Smooth muscle cell (in vitro differentiated cells): ENCODE measurements at regions not wholly inside any gene's neighbourhood (a gene's known extent, or its start where the extent isn't known, plus 50 kb on each side); places are given as distances from the start of the nearest gene placed in this dataset.

Source experiments
- DNase-seq: peaks from one replicate; lab custom pipeline; 2025; ENCODE audit not compliant: unreplicated experiment; lab: John Stamatoyannopoulos, UW
- H2AFZ ChIP-seq: fragments of 200-600 bp; sonication (generic); 2 replicates; pipeline ENCODE4 v1.6.0; 2016; ENCODE audit warnings: antibody characterized with exemption, low read depth, mild to moderate bottlenecking
- H3F3A ChIP-seq: fragments of 200-600 bp; sonication (generic); 2 replicates; pipeline ENCODE4 v1.6.0; 2017; ENCODE audit warnings: antibody characterized with exemption, low read depth
- H3K27ac ChIP-seq: fragments of 200-600 bp; sonication (generic); 2 replicates; pipeline ENCODE4 v1.5.1; 2016; ENCODE audit warnings: low read depth, mild to moderate bottlenecking
- H3K27me3 ChIP-seq: fragments of 200-600 bp; sonication (generic); 2 replicates; pipeline ENCODE4 v1.6.1; 2016; ENCODE audit warnings: low read depth, mild to moderate bottlenecking
- H3K36me3 ChIP-seq: fragments of 200-600 bp; sonication (generic); 2 replicates; pipeline ENCODE4 v1.5.1; 2016; ENCODE audit warnings: low read depth
- H3K4me1 ChIP-seq: fragments of 200-600 bp; sonication (generic); 2 replicates; pipeline ENCODE4 v1.5.1; 2016; ENCODE audit warnings: low read depth
- H3K4me2 ChIP-seq: fragments of 200-600 bp; sonication (generic); 2 replicates; pipeline ENCODE4 v1.6.0; 2016; ENCODE audit warnings: mild to moderate bottlenecking
- H3K4me3 ChIP-seq: fragments of 200-600 bp; sonication (generic); 2 replicates; pipeline ENCODE4 v1.5.1; 2016; ENCODE audit warnings: mild to moderate bottlenecking
- H3K79me2 ChIP-seq: fragments of 200-600 bp; sonication (generic); 2 replicates; pipeline ENCODE4 v1.6.0; 2016; ENCODE audit warnings: low read depth, mild to moderate bottlenecking
- H3K9ac ChIP-seq: fragments of 200-600 bp; sonication (generic); 2 replicates; pipeline ENCODE4 v1.6.0; 2016; ENCODE audit warnings: low read depth
- H3K9me3 ChIP-seq: fragments of 200-600 bp; sonication (generic); replicated peaks from 2 replicates; pipeline ENCODE4 v1.5.1; 2016; ENCODE audit warnings: low read depth
- H4K20me1 ChIP-seq: fragments of 200-600 bp; sonication (generic); 2 replicates; pipeline ENCODE4 v1.6.0; 2016; ENCODE audit warnings: low read depth
- WGBS: methylation state at CpG from one replicate; pipeline ENCODE4 v1.1.7; 2016; ENCODE audit warnings: low lambda C conversion rate; 5-methylcytosine and 5-hydroxymethylcytosine counted together
- TF ChIP-seq, protein P1 (sequence below): fragments of 200-600 bp; sonication (generic); IDR thresholded peaks from 2 replicates; pipeline ENCODE4 v1.5.1; 2017; ENCODE audit warnings: borderline replicate concordance, mild to moderate bottlenecking, antibody characterized with exemption; ENCODE audit not compliant: insufficient read depth, poor library complexity, severe bottlenecking

DNA sequence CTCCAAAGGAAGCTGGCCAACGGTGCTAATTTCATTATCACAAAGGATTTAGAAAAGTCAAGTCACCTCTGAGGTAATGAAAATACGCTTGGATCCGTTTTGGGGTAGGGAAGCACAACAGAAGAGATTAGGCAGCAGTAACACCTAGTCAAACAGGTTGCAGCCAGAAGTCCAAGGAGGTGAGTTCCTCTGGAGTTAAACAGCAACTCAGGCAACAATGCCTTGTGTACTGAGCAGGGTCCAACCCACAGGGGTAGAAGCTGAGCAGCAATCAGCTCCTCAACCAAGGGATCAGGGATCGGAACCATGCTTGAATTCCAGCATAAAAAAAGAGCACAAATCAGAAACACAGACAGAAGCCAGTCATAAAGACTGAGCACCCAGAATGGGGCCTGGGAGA is 88.1 kb upstream of the SPRED1 start:
- Histone ChIP-seq H3K4me1 (peaks cover 21% of the 10 kb centered on the region), H3K79me2 (no peaks in the 10 kb centered on the region), H3K4me3 (no peak overlapping the region), H4K20me1 (no peaks in the 10 kb centered on the region), H3F3A (no peaks in the 10 kb centered on the region), H3K27ac (no peak overlapping the region), H3K4me2 (no peak overlapping the region), H3K9ac (no peak overlapping the region), H3K9me3 (no peaks in the 10 kb centered on the region), H2AFZ (no peak overlapping the region), H3K36me3 (no peaks in the 10 kb centered on the region), H3K27me3 (no peaks in the 10 kb centered on the region)
- 77% methylated on average over 4 of the region's 4 CpGs for WGBS
- no peak for DNase-seq
- TF ChIP-seq, protein P1, sequence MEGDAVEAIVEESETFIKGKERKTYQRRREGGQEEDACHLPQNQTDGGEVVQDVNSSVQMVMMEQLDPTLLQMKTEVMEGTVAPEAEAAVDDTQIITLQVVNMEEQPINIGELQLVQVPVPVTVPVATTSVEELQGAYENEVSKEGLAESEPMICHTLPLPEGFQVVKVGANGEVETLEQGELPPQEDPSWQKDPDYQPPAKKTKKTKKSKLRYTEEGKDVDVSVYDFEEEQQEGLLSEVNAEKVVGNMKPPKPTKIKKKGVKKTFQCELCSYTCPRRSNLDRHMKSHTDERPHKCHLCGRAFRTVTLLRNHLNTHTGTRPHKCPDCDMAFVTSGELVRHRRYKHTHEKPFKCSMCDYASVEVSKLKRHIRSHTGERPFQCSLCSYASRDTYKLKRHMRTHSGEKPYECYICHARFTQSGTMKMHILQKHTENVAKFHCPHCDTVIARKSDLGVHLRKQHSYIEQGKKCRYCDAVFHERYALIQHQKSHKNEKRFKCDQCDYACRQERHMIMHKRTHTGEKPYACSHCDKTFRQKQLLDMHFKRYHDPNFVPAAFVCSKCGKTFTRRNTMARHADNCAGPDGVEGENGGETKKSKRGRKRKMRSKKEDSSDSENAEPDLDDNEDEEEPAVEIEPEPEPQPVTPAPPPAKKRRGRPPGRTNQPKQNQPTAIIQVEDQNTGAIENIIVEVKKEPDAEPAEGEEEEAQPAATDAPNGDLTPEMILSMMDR, result no peak

DNA sequence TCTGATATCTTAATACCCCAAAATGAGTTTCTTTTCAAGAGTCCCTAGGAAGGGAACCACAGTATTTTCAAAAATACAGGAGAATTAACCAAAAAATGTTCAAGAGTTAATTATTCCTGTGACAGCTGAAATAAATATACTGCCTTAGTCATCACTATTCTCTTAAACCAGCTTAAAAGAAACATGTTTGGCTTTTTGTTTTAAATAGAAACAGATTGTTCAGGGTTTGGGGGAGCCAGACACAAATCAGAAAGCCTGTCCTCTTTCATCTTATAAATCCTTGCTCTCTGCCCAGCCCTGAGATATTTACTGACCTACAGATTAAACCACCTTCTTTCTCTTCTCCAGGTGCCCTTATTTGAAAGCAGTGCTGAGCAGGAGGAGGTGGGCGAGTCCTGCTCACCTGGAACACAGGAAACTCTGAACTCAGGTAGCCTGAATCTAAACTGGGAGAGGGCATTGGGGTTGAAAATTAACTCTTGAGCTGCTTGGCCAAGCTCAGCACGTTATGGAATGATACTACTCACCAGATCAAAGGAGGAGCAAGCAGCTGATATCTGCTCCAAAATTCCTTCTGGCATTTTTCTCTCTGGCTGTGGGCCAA is 84.1 kb upstream of the SPRED1 start:
- Histone ChIP-seq H3K9me3 (no peaks in the 10 kb centered on the region), H4K20me1 (no peaks in the 10 kb centered on the region), H3F3A (no peaks in the 10 kb centered on the region), H3K4me3 (no peak overlapping the region), H2AFZ (no peak overlapping the region), H3K4me2 (no peak overlapping the region), H3K27me3 (no peaks in the 10 kb centered on the region), H3K79me2 (no peaks in the 10 kb centered on the region), H3K9ac (no peak overlapping the region), H3K36me3 (no peaks in the 10 kb centered on the region), H3K27ac (no peak overlapping the region), H3K4me1 (peaks cover 13% of the 10 kb centered on the region)
- TF ChIP-seq, protein P1, result no peak
- 54% methylated on average over 2 of the region's 2 CpGs for WGBS
- DNase-seq, result no peak

DNA sequence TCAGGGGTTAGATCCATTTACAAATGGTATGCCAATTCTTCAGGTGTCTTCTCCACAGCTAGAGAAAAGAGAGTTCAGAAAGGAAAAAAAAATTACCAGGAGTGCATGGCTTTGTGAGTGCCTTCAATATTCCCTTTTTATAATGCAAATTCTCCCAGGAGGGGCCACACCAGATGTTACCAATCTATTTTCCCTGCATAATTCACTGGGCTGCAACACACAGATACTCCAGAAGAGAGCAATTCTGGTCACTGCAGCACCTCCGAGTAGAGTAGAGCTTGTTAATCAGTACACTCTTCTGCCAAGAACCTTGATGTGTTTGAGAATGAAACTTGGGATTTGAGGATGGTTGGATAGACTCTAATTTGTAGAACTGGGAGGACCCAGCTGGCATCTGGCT is 80.7 kb upstream of the SPRED1 start:
- TF ChIP-seq, protein P1, result no peak
- H4K20me1 ChIP-seq, result no peaks in the 10 kb centered on the region
- H3K4me2 ChIP-seq, result no peak overlapping the region
- no peaks in the 10 kb centered on the region for H3F3A ChIP-seq
- H3K27ac ChIP-seq, result no peak overlapping the region
- H2AFZ ChIP-seq, result no peak overlapping the region
- H3K4me3 ChIP-seq, result no peak overlapping the region
- 82% methylated on average over 1 of the region's 1 CpG for WGBS
- H3K36me3 ChIP-seq, result no peaks in the 10 kb centered on the region
- H3K9ac ChIP-seq, result no peak overlapping the region
- no peaks in the 10 kb centered on the region for H3K79me2 ChIP-seq
- no peaks in the 10 kb centered on the region for H3K9me3 ChIP-seq
- no peaks in the 10 kb centered on the region for H3K4me1 ChIP-seq
- no peak for DNase-seq
- H3K27me3 ChIP-seq, result no peaks in the 10 kb centered on the region

GRCh38 chr15:38174691-38175090 is 77.9 kb upstream of the SPRED1 start:
- Histone ChIP-seq H3K4me2 (no peak overlapping the region), H3F3A (no peaks in the 10 kb centered on the region), H3K4me1 (no peaks in the 10 kb centered on the region), H3K36me3 (no peaks in the 10 kb centered on the region), H3K9me3 (no peaks in the 10 kb centered on the region), H3K9ac (no peak overlapping the region), H3K79me2 (no peaks in the 10 kb centered on the region), H3K4me3 (no peak overlapping the region), H3K27ac (no peak overlapping the region), H3K27me3 (no peaks in the 10 kb centered on the region), H2AFZ (no peak overlapping the region), H4K20me1 (no peaks in the 10 kb centered on the region)
- WGBS, result 95% methylated on average over 1 of the region's 1 CpG
- no peak for DNase-seq
- TF ChIP-seq, protein P1, result no peak
